ENCODE measurements at regions not wholly inside any gene's neighbourhood (a gene's known extent, or its start where the extent isn't known, plus 50 kb on each side); places are given as distances from the start of the nearest gene placed in this dataset.

- DNase-seq (no peak), ATAC-seq (no peak)
- Histone ChIP-seq H3K27me3 (ENCODE audit: low read depth) (no peaks in the 10 kb centered on the region), H3K9me3 (no peaks in the 10 kb centered on the region), H3K4me3 (no peak overlapping the region), H3K27ac (peak overlapping the region; percentile 18), H3K36me3 (no peaks in the 10 kb centered on the region), H3K4me1 (no peaks in the 10 kb centered on the region)
- TF ChIP-seq CTCF (IDR thresholded peaks at IDR 0.05), result no peak
- intact Hi-C loops (cut with DNase I), result no loop called here
These were observed 335.6 kb upstream of the RBMY1B start for GRCh38 chrY:21175505-21175904.

- ATAC-seq, result no peak
- H3K9me3 ChIP-seq, result no peaks in the 10 kb centered on the region
- no peak overlapping the region for H3K27ac ChIP-seq
- no peaks in the 10 kb centered on the region for H3K36me3 ChIP-seq
- no peaks in the 10 kb centered on the region for H3K4me1 ChIP-seq
- intact Hi-C loops (cut with DNase I), result no loop called here
- DNase-seq, result no peak
- H3K27me3 ChIP-seq (ENCODE audit: low read depth), result no peaks in the 10 kb centered on the region
- TF ChIP-seq CTCF (IDR thresholded peaks at IDR 0.05), result no peak
- H3K4me3 ChIP-seq, result no peak overlapping the region
These were observed 333.8 kb upstream of the RBMY1B start for GRCh38 chrY:21177306-21177800.

GRCh38 chrY:21178281-21178680 is 332.9 kb upstream of the RBMY1B start:
- no peak for TF ChIP-seq CTCF (IDR thresholded peaks at IDR 0.05)
- H3K36me3 ChIP-seq, result no peaks in the 10 kb centered on the region
- no peak for DNase-seq
- no peak overlapping the region for H3K4me3 ChIP-seq
- H3K27ac ChIP-seq, result no peak overlapping the region
- intact Hi-C loops (cut with DNase I), result no loop called here
- no peaks in the 10 kb centered on the region for H3K9me3 ChIP-seq
- no peaks in the 10 kb centered on the region for H3K27me3 ChIP-seq (ENCODE audit: low read depth)
- no peaks in the 10 kb centered on the region for H3K4me1 ChIP-seq
- ATAC-seq, result no peak

- Histone ChIP-seq H3K4me1 (no peaks in the 10 kb centered on the region), H3K4me3 (no peak overlapping the region), H3K27ac (no peak overlapping the region), H3K36me3 (no peaks in the 10 kb centered on the region), H3K27me3 (ENCODE audit: low read depth) (no peaks in the 10 kb centered on the region), H3K9me3 (no peaks in the 10 kb centered on the region)
- DNase-seq (no peak), ATAC-seq (no peak)
- no peak for TF ChIP-seq CTCF (IDR thresholded peaks at IDR 0.05)
- intact Hi-C loops (cut with DNase I), result no loop called here
These were observed 330.2 kb upstream of the RBMY1B start for GRCh38 chrY:21180921-21181320.

GRCh38 chrY:21184271-21184670 is 326.9 kb upstream of the RBMY1B start:
- Histone ChIP-seq H3K27ac (no peak overlapping the region), H3K36me3 (no peaks in the 10 kb centered on the region), H3K4me3 (no peak overlapping the region), H3K4me1 (no peaks in the 10 kb centered on the region), H3K27me3 (ENCODE audit: low read depth) (no peaks in the 10 kb centered on the region), H3K9me3 (no peaks in the 10 kb centered on the region)
- intact Hi-C loops (cut with DNase I), result no loop called here
- DNase-seq (no peak), ATAC-seq (no peak)
- TF ChIP-seq CTCF (IDR thresholded peaks at IDR 0.05), result no peak

Data from lower lobe of right lung (tissue), 2 donors.